Mesodermal cell (in vitro differentiated cells): ENCODE measurements at regions not wholly inside any gene's neighbourhood (a gene's known extent, or its start where the extent isn't known, plus 50 kb on each side); places are given as distances from the start of the nearest gene placed in this dataset.
A peak's percentile ranks its signal among the peaks of the same experiment; 100 is the strongest.

Experiments used
- H3K27ac ChIP-seq: 2 replicates; pipeline ENCODE4 v1.7.0; 2013; ENCODE audit warnings: mild to moderate bottlenecking, low read depth, low read length, moderate library complexity; ENCODE audit not compliant: severe bottlenecking
- H3K36me3 ChIP-seq: 2 replicates; pipeline ENCODE4 v1.7.1; 2013; ENCODE audit warnings: mild to moderate bottlenecking, low read length, moderate library complexity; ENCODE audit not compliant: control insufficient read depth, insufficient read depth
- H3K4me1 ChIP-seq: one replicate; pipeline ENCODE4 v1.7.1; 2013; ENCODE audit warnings: mild to moderate bottlenecking, low read length; ENCODE audit not compliant: insufficient read depth, control insufficient read depth, poor library complexity, severe bottlenecking
- H3K4me3 ChIP-seq: 2 replicates; pipeline ENCODE4 v1.7.0; 2013; ENCODE audit warnings: low read length, control low read depth, mild to moderate bottlenecking; ENCODE audit not compliant: insufficient read depth, poor library complexity, severe bottlenecking; ENCODE audit errors: extremely low read depth
- H3K9me3 ChIP-seq: 2 replicates; pipeline ENCODE4 v1.7.1; 2013; ENCODE audit warnings: mild to moderate bottlenecking, low read length, moderate library complexity; ENCODE audit not compliant: control insufficient read depth
- WGBS, 2 experiments: methylation state at CpG; one replicate each; pipeline ENCODE4 v1.1.5; 2013; ENCODE audit warnings: missing lambda C conversion rate in 2 of 2; ENCODE audit not compliant: insufficient coverage in 2 of 2; 5-methylcytosine and 5-hydroxymethylcytosine counted together

GRCh38 chr6:28741363-28741762 lies 182.4 kb downstream of the TRIM27 start:
- H3K4me1 ChIP-seq: no peaks in the 10 kb centered on the region
- no peak overlapping the region for H3K27ac ChIP-seq
- no peaks in the 10 kb centered on the region for H3K9me3 ChIP-seq
- H3K4me3 ChIP-seq: no peak overlapping the region
- no peaks in the 10 kb centered on the region for H3K36me3 ChIP-seq
- 60 to 100% methylated on average over 1 of the region's 3 CpGs for WGBS, 2 experiments

GRCh38 chr6:28742668-28743270 lies 181.0 kb downstream of the TRIM27 start:
- H3K27ac ChIP-seq: no peak overlapping the region
- H3K9me3 ChIP-seq: no peaks in the 10 kb centered on the region
- no peaks in the 10 kb centered on the region for H3K4me1 ChIP-seq
- peak overlapping the region; percentile 20 for H3K4me3 ChIP-seq
- WGBS, 2 experiments: 8 to 60% methylated on average over 2 to 11 of the region's 19 CpGs
- H3K36me3 ChIP-seq: no peaks in the 10 kb centered on the region

- H3K4me1 ChIP-seq: no peaks in the 10 kb centered on the region
- no peaks in the 10 kb centered on the region for H3K9me3 ChIP-seq
- peak overlapping the region; percentile 20 for H3K4me3 ChIP-seq
- H3K27ac ChIP-seq: no peak overlapping the region
- H3K36me3 ChIP-seq: no peaks in the 10 kb centered on the region
- 21 to 49% methylated on average over 2 to 7 of the region's 10 CpGs for WGBS, 2 experiments
Observed at GRCh38 chr6:28743271-28743789, 180.5 kb downstream of the TRIM27 start.

GRCh38 chr6:28747083-28747630 lies 176.6 kb downstream of the TRIM27 start:
- H3K27ac ChIP-seq: no peak overlapping the region
- WGBS, 2 experiments: 35 to 37% methylated on average over 10 to 12 of the region's 13 CpGs
- H3K9me3 ChIP-seq: no peaks in the 10 kb centered on the region
- H3K4me1 ChIP-seq: no peaks in the 10 kb centered on the region
- no peaks in the 10 kb centered on the region for H3K36me3 ChIP-seq
- H3K4me3 ChIP-seq: peak overlapping the region; percentile 41

- Histone ChIP-seq H3K4me3 (peak overlapping the region; percentile 41), H3K27ac (no peak overlapping the region), H3K36me3 (no peaks in the 10 kb centered on the region), H3K4me1 (no peaks in the 10 kb centered on the region), H3K9me3 (no peaks in the 10 kb centered on the region)
- WGBS, 2 experiments: 16 to 22% methylated on average over 12 to 15 of the region's 19 CpGs
Observed at GRCh38 chr6:28747631-28748157, 176.1 kb downstream of the TRIM27 start.

- no CpG with 5 or more reads among the region's 2 CpGs for WGBS, 2 experiments
- no peak overlapping the region for H3K27ac ChIP-seq
- H3K4me3 ChIP-seq: peak overlapping the region; percentile 41
- H3K9me3 ChIP-seq: no peaks in the 10 kb centered on the region
- no peaks in the 10 kb centered on the region for H3K4me1 ChIP-seq
- H3K36me3 ChIP-seq: no peaks in the 10 kb centered on the region
Observed at GRCh38 chr6:28748192-28748591, 175.6 kb downstream of the TRIM27 start.

- no peaks in the 10 kb centered on the region for H3K36me3 ChIP-seq
- WGBS, 2 experiments: no CpG with 5 or more reads among the region's 1 CpG
- no peaks in the 10 kb centered on the region for H3K9me3 ChIP-seq
- H3K27ac ChIP-seq: no peak overlapping the region
- no peaks in the 10 kb centered on the region for H3K4me1 ChIP-seq
- H3K4me3 ChIP-seq: no peak overlapping the region
Observed at GRCh38 chr6:28750926-28751458, 172.8 kb downstream of the TRIM27 start.

- Histone ChIP-seq H3K27ac (no peak overlapping the region), H3K9me3 (no peaks in the 10 kb centered on the region), H3K4me1 (no peaks in the 10 kb centered on the region), H3K36me3 (no peaks in the 10 kb centered on the region), H3K4me3 (no peak overlapping the region)
- WGBS, 2 experiments: 91 to 93% methylated on average over 6 to 7 of the region's 12 CpGs
Observed at GRCh38 chr6:28751514-28751913, 172.3 kb downstream of the TRIM27 start.

GRCh38 chr6:28751963-28752350 lies 171.8 kb downstream of the TRIM27 start:
- Histone ChIP-seq H3K9me3 (no peaks in the 10 kb centered on the region), H3K4me3 (no peak overlapping the region), H3K4me1 (no peaks in the 10 kb centered on the region), H3K36me3 (no peaks in the 10 kb centered on the region), H3K27ac (no peak overlapping the region)
- WGBS, 2 experiments: 100% methylated on average over 1 of the region's 2 CpGs

GRCh38 chr6:28757429-28758045 lies 166.2 kb downstream of the TRIM27 start:
- Histone ChIP-seq H3K9me3 (no peaks in the 10 kb centered on the region), H3K4me1 (no peaks in the 10 kb centered on the region), H3K4me3 (peak overlapping the region; percentile 30), H3K27ac (no peak overlapping the region), H3K36me3 (no peaks in the 10 kb centered on the region)
- WGBS, 2 experiments: 69 to 74% methylated on average over 29 to 33 of the region's 33 CpGs
